MV-4-11 (cell line): ENCODE measurements at regions not wholly inside any gene's neighbourhood (a gene's known extent, or its start where the extent isn't known, plus 50 kb on each side); places are given as distances from the start of the nearest gene placed in this dataset.

Source experiments
- DNase-seq: peaks from one replicate; lab custom pipeline; 2025; lab: John Stamatoyannopoulos, UW

DNA sequence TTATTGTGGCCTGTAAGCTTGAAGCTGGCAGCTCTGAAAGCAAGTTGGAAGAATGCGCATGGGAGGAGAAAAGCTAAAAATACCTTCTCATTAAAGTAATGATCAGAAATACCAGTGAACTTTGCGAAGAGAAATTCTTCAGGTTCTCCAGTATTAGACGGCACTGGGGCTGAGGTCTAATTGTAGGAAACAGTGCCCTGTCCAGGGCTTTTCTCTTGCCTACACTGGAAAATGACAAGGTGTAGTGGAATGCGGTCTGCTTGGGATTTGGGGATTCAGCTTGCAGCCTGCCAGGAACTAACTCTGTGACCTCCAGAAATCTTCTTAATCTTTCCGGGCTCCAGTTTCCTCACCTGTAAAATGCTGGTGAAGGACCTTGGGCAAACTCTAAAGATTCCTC is 53.3 kb upstream of the KCNJ16 start:
- no peak for DNase-seq

DNA sequence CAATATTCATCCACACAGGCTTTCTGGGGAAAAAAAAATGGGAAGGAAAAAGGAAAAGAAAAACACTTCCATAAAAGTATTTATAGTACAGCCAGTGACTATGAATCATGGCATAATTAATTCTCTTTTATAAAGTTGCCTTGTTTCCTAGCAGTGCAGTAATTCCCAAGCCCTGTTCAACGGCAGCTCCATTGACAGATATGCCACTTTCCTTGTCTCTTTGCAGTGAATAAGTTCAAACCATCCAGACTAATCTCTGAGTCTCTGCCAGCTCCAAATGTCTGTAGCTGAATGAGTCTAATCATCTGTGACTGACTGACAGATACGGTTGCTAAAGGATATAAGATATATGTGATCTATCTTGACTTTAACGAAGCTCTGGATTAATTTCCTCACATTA is 52.9 kb upstream of the KCNJ16 start:
- no peak for DNase-seq

DNA sequence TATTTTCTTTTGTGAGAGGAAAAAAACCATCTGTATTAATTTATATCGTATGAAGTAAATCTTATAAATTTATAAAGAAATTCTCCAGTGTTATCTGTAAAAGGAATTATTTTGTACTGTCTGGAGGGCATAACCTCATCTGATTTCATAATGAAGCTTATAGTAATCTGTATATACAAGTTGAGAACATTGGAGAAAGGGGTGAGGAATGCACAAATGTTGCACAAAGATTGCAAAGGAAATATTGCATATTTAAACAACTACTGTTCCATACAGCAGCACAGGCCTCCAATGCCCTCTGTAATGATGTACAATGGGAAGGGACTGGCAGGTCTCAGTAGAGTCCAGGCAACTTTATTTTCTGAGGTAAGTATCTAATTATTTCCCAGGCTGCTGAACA is 50.8 kb upstream of the KCNJ16 start:
- DNase-seq, result no peak
